GM12873 (cell line): ENCODE measurements at regions not wholly inside any gene's neighbourhood (a gene's known extent, or its start where the extent isn't known, plus 50 kb on each side); places are given as distances from the start of the nearest gene placed in this dataset.

Experiments
- TF ChIP-seq, protein P1 (sequence below): IDR thresholded peaks from 2 replicates; pipeline ENCODE4 v1.5.1; 2012; ENCODE audit warnings: low read depth, mild to moderate bottlenecking, moderate library complexity, low read length, control low read depth; ENCODE audit not compliant: insufficient read depth; ENCODE audit errors: missing control alignments

- TF ChIP-seq, protein P1, sequence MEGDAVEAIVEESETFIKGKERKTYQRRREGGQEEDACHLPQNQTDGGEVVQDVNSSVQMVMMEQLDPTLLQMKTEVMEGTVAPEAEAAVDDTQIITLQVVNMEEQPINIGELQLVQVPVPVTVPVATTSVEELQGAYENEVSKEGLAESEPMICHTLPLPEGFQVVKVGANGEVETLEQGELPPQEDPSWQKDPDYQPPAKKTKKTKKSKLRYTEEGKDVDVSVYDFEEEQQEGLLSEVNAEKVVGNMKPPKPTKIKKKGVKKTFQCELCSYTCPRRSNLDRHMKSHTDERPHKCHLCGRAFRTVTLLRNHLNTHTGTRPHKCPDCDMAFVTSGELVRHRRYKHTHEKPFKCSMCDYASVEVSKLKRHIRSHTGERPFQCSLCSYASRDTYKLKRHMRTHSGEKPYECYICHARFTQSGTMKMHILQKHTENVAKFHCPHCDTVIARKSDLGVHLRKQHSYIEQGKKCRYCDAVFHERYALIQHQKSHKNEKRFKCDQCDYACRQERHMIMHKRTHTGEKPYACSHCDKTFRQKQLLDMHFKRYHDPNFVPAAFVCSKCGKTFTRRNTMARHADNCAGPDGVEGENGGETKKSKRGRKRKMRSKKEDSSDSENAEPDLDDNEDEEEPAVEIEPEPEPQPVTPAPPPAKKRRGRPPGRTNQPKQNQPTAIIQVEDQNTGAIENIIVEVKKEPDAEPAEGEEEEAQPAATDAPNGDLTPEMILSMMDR = no peak
These were observed 105.5 kb upstream of the SSTR4 start for GRCh38 chr20:22929661-22930060.

DNA sequence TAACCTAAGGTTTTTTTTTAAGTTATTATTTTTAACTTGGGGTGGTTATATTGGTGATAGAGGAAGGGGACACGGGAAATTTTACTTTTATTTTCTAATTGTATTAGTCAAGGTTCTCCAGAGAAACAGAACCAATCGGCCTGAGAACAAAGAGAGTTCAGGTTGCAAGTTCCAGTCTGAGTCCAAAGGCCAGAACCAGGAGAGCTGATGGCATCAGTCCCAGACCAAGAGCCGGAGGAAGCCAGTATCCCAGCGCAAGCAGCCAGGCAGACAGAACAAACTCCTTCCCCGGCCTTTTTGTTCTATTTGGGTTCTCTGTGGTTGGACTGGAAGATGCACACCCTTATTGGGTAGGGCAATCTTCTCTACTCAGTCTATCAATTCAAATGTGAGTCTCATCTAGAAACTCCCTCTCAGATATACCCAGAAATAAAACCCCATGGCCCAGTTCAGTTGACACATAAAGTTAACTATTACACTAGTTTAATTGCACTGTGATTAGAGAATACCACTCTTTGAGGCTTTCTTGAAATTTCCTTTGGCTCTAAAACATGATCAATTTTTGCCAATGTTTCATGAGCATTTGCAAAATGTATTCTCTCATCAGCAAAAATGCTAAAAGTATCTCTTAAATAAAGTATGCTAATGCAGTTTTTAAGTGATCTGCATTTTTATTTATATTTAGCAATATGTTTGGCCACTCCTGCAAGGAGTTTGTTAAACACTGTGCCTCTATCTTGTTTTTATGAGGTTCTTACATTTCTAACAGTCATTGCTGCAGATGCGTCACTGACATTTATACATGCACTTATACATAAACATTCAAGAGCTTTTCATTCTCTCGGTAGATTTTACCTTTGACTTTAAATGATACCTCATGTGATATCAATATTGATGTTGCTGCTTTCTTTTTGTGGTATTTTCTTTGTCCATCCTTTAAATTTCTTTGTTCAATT is 103.2 kb upstream of the SSTR4 start:
- TF ChIP-seq, protein P1 = no peak

DNA sequence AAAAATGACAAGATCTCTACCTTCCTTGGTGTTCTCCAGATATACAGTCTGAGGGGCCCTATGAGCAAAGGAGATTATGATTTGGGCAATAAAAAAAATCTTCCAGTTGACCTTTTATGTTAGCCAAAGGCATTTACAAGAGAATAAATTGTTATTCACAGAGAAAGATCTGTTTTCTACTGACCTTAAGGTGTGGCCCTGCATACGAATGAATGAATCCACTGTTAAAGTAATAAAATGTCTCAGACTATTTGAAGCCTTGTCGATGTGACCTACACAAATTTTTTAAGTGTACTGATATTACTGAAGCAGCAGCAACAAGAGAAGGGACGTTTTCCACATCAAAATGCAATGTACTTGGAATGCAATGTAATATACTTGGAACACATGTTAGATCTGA is 95.9 kb upstream of the SSTR4 start:
- TF ChIP-seq, protein P1 = no peak

DNA sequence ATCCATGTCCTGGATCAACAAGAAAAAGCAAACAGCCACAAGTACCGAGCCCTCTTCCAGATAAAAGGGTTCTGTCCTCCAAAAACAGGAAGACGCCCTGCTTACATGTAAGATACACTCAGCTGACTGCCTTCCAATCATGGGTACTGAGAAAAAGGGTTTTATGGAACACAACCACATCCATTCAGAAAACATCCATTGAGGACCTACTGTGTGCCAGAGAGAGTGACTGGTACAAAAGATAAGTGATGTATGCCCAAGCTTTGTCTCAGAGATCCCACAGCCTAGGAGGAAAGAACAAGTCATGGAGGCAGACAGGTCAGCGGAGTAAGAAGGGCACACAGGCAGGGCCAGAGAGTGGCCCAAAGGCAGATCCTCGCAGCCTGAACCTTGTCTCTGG is 94.8 kb upstream of the SSTR4 start:
- TF ChIP-seq, protein P1 = no peak

- TF ChIP-seq, protein P1 = no peak
These were observed 93.6 kb upstream of the SSTR4 start for GRCh38 chr20:22941550-22941949.

DNA sequence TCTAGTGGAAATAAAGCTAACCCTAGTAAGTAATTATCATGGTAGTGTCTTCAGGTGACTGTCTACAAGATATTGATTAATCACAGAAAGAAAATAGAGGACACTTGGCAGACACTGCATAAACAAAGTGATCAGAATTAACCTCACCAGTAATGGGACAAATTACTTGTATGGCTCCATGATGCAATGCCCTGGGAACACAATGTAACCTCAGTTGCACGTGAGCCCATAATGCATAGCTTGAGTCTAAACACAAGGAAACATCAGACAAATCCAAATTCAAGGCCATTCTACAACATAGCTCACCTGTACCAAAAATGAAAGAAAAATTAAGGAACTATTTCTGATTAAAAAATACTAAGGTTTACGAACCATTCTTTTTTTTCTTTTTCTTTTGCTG is 92.4 kb upstream of the SSTR4 start:
- TF ChIP-seq, protein P1 = no peak

DNA sequence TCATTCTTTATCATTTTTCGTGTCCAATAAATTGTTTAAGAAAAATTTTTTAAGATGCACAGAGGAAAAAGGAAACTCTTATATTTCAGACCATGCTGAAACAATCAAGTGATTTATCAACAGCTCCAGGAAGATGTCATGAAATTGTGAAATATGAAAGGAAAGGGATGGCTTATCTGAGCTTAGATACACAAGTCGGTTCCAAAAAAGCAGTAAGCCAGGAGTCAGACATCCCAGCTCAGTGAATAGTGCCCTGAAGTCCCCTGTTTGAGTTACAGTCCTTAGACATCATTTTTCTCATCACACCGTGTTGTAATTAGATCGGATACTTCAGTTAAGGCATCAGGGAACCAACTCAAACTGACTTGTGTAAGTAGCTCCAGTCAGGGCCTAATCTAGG is 91.0 kb upstream of the SSTR4 start:
- TF ChIP-seq, protein P1 = no peak
